ENCODE measurements at regions not wholly inside any gene's neighbourhood (a gene's known extent, or its start where the extent isn't known, plus 50 kb on each side); places are given as distances from the start of the nearest gene placed in this dataset.

- TF ChIP-seq POLR2AphosphoS5 (IDR thresholded peaks at IDR 0.05; ENCODE audit: low read depth) (no peak), CTCF (IDR thresholded peaks at IDR 0.05; ENCODE audit: insufficient read depth, low read length) (no peak), REST (IDR thresholded peaks at IDR 0.05; ENCODE audit: insufficient replicate concordance, low read depth) (no peak), GABPA (IDR thresholded peaks at IDR 0.05; ENCODE audit: low read depth) (no peak), SPI1 (IDR thresholded peaks at IDR 0.05; ENCODE audit: borderline replicate concordance, low read depth) (no peak)
- H3K27ac ChIP-seq (replicated peaks): no peak overlapping the region
- no peak for DNase-seq (ENCODE audit: low read depth in 1 of 2, low spot score in 1 of 2)
- no peak overlapping the region for H3K4me3 ChIP-seq (replicated peaks; ENCODE audit: insufficient read depth, low read length)
- H3K27me3 ChIP-seq (ENCODE audit: insufficient read depth, poor library complexity, severe bottlenecking): no peaks in the 10 kb centered on the region
These were observed 283.2 kb upstream of the TMEM161B start for GRCh38 chr5:88551724-88552345.

- Histone ChIP-seq H3K27me3 (ENCODE audit: insufficient read depth, poor library complexity, severe bottlenecking) (no peaks in the 10 kb centered on the region), H3K27ac (replicated peaks) (no peak overlapping the region), H3K4me3 (replicated peaks; ENCODE audit: insufficient read depth, low read length) (no peak overlapping the region)
- DNase-seq (ENCODE audit: low read depth in 1 of 2, low spot score in 1 of 2): no peak
- TF ChIP-seq GABPA (IDR thresholded peaks at IDR 0.05; ENCODE audit: low read depth) (no peak), REST (IDR thresholded peaks at IDR 0.05; ENCODE audit: insufficient replicate concordance, low read depth) (no peak), SPI1 (IDR thresholded peaks at IDR 0.05; ENCODE audit: borderline replicate concordance, low read depth) (no peak), CTCF (IDR thresholded peaks at IDR 0.05; ENCODE audit: insufficient read depth, low read length) (no peak), POLR2AphosphoS5 (IDR thresholded peaks at IDR 0.05; ENCODE audit: low read depth) (no peak)
These were observed 282.1 kb upstream of the TMEM161B start for GRCh38 chr5:88550736-88551135.

- no peak for DNase-seq (ENCODE audit: low read depth in 1 of 2, low spot score in 1 of 2)
- TF ChIP-seq REST (IDR thresholded peaks at IDR 0.05; ENCODE audit: insufficient replicate concordance, low read depth) (no peak), POLR2AphosphoS5 (IDR thresholded peaks at IDR 0.05; ENCODE audit: low read depth) (no peak), CTCF (IDR thresholded peaks at IDR 0.05; ENCODE audit: insufficient read depth, low read length) (no peak), SPI1 (IDR thresholded peaks at IDR 0.05; ENCODE audit: borderline replicate concordance, low read depth) (no peak), GABPA (IDR thresholded peaks at IDR 0.05; ENCODE audit: low read depth) (no peak)
- Histone ChIP-seq H3K27me3 (ENCODE audit: insufficient read depth, poor library complexity, severe bottlenecking) (no peaks in the 10 kb centered on the region), H3K27ac (replicated peaks) (no peak overlapping the region), H3K4me3 (replicated peaks; ENCODE audit: insufficient read depth, low read length) (no peak overlapping the region)
These were observed 279.6 kb upstream of the TMEM161B start for GRCh38 chr5:88548136-88548805.

All from HL-60 (cell line).